C4-2B (cell line): ENCODE measurements at regions not wholly inside any gene's neighbourhood (a gene's known extent, or its start where the extent isn't known, plus 50 kb on each side); places are given as distances from the start of the nearest gene placed in this dataset.

Experiments used
- H3K27ac ChIP-seq: fragments of 450-650 bp; 2 replicates; pipeline ENCODE4 v1.5.1; 2017
- CTCF ChIP-seq: fragments of 450-650 bp; conservative IDR thresholded peaks from 2 replicates; pipeline ENCODE4 v1.5.1; 2017; ENCODE audit warnings: mild to moderate bottlenecking
- ZFX ChIP-seq: fragments of 450-650 bp; IDR thresholded peaks from 2 replicates; pipeline ENCODE4 v1.6.1; 2017

DNA sequence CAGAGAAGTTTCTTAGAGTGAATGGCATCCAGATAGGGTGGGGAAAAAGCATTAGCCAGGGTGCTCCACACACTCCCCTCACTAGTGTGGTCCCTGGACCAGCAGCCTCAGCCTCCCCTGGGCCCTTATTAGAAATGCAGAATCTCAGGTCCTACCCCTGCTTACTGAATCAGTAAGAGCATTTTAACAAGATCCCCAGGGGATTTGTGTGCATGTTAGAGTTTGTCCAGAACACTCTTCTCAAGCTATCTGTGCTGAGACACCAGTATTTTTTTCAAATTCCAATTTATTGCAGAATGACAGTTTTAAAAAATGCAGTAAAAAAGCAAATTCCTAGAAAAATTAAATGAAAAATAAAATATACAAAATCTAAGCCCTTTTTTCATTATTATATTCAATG lies 123.1 kb downstream of the MIAT start:
- TF ChIP-seq CTCF (no peak), ZFX (no peak)
- H3K27ac ChIP-seq = no peak overlapping the region

DNA sequence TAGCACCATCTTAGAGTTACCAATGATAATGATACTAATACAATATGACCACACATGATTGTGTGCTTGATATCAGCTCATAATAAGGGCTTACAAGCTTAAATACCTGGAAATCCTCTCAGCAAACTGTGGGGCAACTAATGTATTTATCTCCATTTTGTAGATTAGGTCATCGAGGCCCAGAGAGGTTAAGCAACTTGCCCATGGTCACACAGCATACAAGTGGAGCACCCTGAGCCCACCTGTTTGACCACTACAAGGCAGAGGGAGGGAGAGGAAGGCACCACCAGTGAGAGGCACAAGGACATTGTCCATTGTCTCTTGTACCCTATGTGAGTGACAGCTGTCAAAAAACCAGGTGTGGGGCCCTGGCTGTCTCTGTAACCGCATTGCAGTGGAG lies 123.7 kb downstream of the MIAT start:
- no peak for TF ChIP-seq CTCF
- TF ChIP-seq ZFX = no peak
- no peak overlapping the region for H3K27ac ChIP-seq

- H3K27ac ChIP-seq = no peak overlapping the region
These were observed 124.2 kb downstream of the MIAT start for GRCh38 chr22:26781596-26781995.

DNA sequence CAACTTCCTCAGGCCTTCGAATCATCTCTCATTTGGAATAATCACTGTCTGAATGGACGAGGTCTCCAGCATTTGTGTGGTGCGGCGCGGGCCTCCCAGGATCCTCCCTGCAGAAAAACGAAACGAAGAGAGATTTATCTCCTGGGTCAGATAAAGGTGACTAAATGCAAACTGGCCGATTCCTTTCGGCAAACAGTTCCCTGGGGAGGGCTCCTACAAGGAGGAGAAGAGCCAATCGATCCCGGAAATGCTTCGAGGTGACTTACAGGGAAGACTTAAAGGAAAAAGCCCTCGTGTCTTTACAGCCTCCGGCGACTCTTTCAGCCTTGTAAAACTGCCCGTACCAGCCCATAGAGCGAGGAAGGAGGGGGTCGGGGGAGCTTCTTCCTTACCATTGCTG lies 126.5 kb downstream of the MIAT start:
- peak overlapping the region; percentile 64 for H3K27ac ChIP-seq
- TF ChIP-seq ZFX (no peak), CTCF (no peak)

More at GRCh38 chr22:26781596-26781995, 124.2 kb downstream of the MIAT start:
- TF ChIP-seq ZFX (no peak), CTCF (no peak)

DNA sequence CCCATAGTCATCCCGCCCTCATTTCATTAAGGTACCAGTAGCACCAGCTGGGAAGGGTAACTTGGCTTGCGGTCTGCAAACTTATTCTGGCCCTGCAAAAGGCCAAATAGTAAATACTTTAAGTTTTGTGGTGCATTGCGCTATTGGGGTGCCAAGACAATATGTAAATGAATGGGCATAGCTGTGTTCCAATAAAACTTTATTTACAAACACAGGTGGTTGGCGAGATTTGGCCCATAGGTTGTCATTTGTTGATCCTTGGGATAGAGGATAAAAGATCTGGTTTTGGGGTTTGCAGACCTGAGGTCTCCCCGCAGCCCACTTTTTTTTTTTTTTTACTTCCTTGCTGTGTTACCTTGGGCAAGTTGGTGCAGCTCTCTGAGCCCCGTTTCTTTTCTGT lies 127.4 kb downstream of the MIAT start:
- H3K27ac ChIP-seq = no peak overlapping the region; the same call in 1 of the 2 replicates
- TF ChIP-seq CTCF (no peak), ZFX (no peak)

DNA sequence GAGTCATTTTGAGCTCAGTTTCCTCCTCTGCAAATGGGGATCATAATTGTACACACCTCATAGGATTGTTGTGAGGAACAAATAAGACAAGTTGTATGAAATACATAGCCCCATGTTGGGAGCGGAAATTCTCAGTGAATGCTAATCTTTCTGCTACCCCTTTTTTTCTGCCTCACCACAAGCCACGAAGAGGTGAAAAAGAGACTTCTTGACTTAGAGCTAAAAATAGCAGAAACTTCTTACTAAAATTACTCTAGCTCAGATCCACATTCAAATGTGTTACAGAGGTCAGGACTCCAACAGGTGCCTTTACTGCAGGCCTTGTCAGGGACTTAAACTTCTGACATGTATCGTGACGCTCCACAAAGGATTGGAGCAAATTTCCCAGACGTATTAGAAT lies 128.5 kb downstream of the MIAT start:
- no peak overlapping the region for H3K27ac ChIP-seq
- TF ChIP-seq CTCF (no peak), ZFX (no peak)

DNA sequence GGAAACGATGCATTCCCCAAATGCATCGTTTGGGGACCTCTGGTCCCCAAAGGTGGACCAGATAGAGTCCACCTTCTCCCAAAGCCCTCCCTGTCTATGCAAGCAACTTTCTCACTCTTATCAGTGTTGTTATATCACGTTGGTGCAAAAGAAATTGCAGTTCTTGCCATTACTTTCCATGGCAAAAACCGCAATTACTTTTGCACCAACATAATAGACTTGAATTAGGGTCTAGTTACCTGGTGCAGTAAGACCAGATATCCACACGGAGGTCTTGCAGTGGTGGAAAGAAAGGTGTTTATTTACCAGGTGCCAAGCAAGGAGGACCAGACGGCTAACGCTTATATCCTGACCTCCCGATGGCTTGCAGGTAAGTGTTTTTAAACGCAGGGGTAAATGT lies 129.0 kb downstream of the MIAT start:
- no peak overlapping the region for H3K27ac ChIP-seq
- TF ChIP-seq ZFX = no peak
- TF ChIP-seq CTCF = no peak
